Stimulated activated CD4-positive, alpha-beta T cell treated with anti-CD3 and anti-CD28 coated beads, Interleukin-1b, Interleukin-23, amount 100 ng/mL, for 4 hours (primary cell): ENCODE measurements at regions not wholly inside any gene's neighbourhood (a gene's known extent, or its start where the extent isn't known, plus 50 kb on each side); places are given as distances from the start of the nearest gene placed in this dataset.

ENCODE experiments used
- DNase-seq, 2 donors: peaks; one replicate each; pipeline ENCODE4 v3.0.0-alpha.2; 2020; ENCODE audit warnings: low read depth in 2 of 2

DNA sequence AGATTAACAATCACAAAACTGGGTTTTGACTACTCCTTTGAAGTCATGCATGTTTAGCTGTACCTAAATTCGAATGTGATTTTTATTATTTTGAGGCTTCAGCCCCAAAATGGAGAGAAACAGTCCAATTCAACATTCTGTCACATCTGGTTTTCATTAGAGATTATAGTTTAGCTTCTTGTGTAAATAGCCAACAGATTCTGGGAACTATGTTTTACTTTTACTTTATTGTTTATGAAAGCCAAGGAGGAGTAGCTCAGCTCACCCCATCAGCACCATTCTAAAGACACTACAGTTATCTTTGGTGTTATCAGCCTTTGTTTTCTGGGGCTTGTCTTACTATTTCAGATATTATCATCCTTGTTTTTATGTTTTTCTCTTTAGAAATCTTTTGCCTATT lies 465.0 kb upstream of the CWC22 start:
- no peak for DNase-seq

DNA sequence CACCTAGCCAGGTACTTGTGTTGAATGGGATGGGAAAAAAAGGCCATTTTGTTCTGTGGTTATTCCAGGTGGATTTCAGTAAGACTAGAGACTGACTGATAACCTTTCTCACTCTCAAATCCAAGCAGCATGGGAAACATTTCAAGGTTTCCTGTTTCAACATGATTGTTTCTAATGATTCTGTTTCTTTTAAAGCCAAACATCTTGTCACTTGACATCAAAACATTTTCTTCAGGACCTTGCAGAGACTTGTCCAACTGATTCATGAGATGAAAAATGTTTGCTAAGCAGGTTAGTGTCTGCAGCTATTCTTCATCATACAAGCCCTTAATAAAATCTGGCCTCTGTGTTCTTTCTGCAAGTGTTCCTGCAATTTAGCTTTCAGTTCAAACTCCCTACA lies 456.5 kb upstream of the CWC22 start:
- no peak for DNase-seq

DNA sequence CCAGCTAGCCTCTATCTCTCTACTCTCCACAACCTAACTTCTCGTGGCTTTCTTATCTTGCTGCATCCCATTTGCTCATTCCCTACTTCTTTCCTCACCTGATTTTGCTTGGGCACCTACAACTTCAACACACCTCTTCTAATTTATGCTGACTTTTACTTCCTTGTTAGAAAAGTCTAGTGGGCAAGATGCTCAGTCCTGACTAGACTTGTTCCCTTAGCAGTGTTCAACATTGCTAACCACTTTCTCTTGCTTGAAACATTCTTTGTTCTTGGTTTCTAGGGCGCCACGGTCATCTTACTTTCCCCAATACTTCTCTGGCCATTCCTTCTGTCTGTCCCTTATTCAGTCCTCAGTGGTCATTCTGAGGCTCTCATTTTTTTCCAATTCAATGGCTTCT lies 454.7 kb upstream of the CWC22 start:
- no peak for DNase-seq

DNA sequence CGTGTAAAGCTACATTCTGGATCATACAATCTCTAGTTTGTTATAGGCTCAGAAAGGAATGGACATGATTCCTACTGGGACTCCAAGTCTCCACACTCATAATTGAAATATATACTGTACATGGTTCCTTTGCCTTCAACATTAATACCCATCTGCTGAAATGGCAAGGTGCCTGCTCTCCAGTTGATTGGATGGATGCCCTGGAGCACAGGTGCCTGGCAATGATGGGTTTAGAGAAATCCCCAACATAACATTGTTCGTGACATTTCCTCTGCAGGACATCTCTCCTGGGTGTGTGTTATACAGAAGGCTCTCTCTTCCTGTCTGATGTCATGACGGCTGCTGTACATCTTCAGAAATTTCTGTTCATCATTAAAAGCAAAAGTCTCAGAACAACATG lies 449.7 kb upstream of the CWC22 start:
- no peak for DNase-seq

DNA sequence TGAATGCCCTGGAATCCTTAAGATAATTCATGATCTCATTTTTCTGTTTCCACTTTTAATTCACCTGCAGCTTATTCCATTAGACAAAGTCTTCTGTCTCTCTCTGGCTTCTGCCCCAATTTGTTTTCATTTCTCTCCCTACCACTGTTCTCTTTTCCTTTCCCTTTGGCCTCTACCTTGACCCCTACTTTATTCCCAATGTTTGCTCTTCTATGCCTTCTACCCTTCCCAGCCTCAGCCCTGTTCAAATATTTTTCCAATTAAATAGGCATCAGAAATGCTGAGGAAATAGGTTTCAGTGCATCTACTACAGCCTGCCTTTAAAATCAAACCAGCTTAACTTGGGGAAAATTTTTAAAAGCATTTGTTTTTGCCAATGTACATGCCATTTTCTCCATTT lies 443.7 kb upstream of the CWC22 start:
- DNase-seq: no peak

DNA sequence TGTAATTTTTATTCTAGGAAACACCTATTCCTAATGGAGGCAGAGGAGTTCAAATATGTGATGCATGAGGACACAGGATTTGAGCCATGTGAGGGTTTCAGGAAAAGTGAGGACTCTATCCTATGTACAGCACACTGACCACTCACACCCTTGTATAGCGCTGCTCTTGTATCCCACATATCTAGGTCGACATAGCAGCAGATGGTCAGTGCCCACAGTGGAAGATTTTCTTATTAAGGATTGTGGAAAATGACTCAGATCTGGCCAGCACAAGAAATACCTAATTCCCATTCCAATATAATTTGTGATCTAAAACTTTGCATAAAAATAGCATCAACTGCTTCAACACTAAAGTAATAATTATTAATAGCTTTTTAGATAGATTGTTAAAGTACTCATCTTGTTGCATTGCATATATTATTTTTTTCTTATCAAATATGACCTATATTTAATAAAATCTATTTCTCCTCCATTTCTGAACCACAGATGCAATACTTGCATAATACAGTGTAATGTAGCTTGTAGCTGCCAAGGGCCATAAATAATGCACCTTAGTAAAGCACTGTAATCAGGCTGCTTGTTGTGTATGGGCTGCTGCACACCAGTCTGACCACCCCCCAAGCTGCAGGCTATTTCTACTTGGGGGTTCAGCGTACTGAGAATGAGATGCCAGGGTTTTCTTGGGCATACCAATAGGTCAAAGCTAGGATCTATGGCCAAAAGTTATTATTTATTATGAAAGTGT lies 442.2 kb upstream of the CWC22 start:
- DNase-seq: no peak

DNA sequence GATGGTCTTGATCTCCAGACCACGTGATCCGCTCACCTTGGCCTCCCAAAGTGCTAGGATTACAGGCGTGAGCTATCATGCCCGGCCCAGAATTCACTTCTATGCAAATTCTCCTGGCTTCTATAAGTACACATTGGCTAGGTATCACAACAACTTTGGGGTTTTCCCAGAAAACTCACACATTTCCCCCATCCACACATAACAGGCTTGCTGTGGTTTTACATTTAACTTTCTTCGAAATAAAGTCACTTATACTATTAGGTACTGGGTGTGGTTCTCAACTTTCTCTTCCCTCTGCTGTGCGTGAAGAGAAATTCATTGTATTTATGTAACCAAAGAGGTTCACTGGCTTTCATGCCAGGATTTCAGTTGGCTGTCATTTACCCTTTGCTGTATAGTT lies 439.4 kb upstream of the CWC22 start:
- no peak for DNase-seq

DNA sequence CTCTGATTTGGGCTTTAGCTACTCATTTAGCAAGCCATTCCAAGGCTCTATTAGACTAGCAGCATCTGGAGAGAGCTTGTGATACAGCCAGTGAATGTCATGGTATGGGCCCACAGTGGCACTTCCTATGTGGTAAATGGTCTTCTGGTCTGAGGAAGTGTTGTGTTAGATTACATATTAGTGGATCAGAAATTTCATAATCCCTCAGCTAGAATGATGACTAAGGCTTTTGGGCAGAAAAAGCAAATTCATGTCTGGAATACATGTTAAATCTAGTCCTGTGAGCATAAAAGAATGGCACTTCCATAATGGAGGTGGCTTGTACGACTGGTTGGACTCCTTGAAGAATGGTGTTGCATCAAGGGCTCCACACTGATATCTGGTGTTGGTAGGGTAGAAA lies 436.8 kb upstream of the CWC22 start:
- no peak for DNase-seq

DNA sequence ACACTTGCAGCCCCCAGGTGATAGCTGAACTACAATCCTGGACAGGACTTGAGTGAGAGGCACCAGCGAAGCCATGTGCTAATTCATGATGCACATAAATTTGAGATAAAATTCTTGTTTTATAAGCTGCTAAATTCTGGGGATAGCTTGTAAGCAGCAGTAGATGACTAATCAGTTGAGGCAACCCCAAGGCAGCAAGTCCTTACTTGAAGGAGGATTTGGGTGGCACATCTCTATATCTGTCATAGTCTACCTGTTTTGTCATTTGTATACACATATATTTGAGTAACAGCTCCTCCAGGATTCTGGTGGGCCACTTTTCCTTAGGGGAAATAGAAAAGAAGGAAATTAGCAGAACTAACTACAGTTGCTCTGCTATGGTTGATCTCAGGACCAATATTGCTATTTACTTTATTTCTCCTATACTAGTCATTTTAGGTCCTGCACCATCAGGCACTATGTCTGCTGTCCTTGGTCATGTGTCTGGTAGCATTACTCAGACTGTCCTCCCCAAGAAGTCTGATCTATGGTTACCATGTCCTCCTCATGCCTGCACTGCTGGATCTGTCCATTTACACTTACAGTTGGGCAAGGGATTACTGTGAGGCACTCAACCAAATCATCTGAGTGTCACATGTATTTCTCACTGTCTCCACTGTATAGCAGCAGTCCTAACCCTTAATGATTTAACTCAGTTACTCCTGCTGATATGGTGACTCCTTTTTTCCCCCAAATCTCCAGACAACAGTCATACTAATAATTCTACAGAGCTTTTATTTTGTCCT lies 436.0 kb upstream of the CWC22 start:
- no peak for DNase-seq

DNA sequence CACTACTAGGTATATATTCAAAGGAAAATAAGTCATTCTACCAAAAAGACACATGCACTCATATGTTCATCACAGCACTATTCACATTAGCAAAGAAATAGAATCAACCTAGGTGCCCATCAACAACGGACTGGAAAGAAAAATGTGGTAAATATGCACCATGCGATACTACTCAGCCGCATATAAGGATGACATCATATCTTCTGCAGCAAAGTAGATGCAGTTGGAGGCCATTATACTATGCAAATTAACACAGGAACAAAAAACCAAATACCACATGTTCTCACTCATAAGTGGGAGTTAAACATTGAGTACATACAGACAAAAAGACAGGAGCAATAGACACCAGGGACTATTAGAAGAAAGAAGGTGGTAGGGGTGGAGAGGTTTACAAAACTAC lies 412.1 kb upstream of the CWC22 start:
- DNase-seq: no peak

DNA sequence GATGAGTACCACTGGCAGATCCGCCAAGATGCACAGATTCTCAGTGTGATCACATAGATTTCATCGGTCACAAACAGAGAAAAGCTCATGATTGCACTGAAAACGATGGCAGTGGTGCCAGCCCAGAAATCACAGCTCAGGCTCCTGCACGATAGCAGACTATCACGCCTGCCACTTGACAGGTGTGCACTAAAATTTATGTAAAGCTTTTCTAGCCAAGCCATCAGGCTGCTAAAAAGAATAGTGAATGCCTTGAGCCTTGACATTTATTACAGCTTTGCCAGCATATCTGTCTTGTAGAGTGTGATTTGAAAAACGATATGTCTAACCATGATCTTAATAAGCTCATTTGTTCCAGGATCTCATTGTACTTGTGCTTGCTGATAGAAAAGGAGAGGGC lies 409.5 kb upstream of the CWC22 start:
- DNase-seq: no peak

DNA sequence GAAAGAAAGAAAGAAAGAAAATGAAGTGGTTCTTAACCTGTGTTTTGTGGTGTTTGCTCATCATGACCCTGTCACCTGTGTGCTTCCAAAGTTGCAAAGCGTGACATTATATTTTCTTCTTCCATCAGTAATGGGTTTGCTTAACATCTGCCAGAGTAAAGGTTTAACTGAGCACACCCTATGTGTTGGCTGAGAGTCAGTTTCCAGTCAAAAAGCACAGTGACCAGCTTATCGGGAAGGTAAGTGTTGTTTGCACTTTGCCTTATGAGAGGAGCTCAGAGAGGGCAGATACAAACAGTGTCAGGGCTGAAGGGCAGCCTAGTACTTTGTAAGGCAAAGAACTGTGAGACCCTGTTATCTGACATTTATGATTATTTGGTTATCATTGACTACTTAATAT lies 406.2 kb upstream of the CWC22 start:
- no peak for DNase-seq

DNA sequence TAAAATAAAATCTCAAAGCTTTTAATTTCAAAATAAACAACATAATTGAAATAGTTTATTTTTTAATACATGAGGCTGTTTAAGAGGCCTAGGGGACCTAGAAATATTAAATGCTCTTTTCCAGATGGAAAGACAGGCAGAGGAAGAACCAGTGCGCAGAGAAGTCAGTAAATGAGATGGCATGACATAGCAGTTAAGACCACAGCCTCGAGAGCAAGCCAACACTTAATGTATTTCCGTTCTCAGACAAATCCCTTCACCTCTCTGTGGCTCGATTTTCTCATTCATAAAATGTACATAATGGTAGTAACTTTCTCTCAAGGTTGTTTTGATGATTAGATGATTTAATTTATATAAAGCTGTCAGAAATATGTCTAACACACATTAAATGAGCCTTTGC lies 405.1 kb upstream of the CWC22 start:
- DNase-seq: no peak

DNA sequence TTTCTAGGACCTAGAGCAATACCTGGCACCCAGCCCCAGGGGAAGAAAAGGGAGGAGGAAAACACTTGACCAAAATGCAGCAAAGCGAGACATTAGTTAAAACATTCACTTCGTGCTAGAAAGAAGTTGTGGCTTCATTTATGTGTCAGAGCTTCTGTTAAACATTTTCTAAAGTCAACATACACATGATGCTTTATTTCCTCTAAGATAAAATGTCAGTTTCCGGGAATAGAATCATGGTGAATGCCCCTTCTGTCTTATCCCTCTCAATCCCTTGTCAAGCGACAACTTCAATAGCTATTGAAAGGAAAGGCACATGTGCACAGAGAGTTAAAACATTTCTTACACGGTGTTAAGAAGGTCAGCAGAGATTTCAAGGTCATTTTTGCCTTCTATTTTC lies 404.6 kb upstream of the CWC22 start:
- DNase-seq: no peak

DNA sequence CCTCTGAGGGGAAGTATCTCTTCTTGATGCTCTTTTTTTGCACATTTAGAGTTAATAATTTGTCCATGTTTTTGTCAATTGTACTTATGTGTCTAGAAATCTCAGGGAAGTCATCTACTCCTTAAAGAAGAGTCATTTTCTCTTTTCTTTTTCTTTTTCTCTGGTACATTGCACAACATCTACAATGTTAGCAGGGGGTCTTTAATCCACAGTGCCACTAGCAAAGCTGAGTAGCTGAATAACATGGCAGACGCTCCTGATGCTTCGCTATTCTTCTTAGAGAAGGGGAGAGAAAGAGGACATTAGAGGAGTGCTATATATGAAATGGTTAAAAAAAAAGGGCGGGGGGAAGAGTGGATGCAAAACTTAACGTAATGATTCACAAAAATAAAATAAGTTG lies 399.6 kb upstream of the CWC22 start:
- no peak for DNase-seq

DNA sequence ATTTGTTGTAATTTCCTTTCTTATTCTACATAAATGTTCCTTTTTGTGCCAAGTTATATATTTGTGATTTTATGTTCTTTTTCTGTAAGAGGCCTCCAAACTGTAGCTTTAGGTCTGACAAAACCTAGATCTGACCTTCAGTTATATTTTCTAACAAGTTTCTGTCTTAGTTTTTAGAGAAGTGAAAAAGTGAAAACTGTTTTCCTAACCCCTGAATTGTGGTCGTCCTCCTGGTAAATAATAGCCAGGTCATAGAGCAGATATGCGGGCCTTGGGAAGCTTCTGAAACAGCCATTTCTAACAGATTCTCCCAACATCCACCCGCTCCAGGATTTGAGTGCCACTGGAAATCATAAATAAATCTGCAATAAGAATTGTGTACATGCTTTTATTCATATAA lies 398.4 kb upstream of the CWC22 start:
- DNase-seq: no peak

DNA sequence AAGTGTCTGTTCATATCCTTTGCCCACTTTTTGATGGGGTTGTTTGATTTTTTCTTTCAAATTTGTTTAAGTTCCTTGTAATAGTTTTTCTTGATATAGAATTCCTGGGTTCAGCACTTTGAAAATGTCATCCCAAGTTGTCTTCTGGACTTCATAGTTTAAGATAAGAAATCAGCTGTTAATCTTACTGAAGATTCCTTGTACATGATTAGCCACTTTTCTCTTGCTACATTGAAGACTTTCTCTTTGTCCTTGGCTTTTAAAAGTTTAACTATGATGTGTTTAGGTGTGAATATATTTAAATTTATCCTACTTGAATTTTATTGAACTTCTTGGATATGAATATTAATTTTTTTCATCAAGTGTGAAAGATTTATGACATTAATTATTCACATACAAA lies 387.2 kb upstream of the CWC22 start:
- no peak for DNase-seq

DNA sequence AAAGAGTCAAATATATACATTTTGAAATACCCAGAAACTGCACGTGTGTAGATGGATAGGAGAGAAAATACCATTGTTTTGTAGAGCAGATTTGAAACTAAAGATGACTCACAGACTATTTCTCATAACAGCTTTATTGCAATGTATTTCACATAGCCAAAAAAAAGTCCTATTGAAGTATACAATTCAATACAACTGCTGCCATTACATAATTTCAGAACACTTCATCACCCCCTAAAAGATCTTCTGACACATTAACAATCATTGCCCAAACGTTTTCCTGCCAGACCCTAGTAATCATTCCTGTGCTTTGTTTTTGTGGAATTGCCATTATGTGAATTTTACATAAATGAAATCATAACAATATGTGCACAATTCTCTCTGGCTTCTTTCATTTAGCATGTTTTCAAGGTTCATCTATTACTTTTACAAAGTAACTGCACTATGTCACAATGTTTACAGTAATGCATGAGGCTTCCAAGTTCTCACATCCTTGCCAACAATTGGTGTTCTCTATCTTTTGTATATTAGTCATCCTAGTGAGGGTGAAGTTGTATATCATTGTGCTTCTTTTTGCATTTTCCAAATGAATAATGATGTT lies 378.6 kb upstream of the CWC22 start:
- no peak for DNase-seq

DNA sequence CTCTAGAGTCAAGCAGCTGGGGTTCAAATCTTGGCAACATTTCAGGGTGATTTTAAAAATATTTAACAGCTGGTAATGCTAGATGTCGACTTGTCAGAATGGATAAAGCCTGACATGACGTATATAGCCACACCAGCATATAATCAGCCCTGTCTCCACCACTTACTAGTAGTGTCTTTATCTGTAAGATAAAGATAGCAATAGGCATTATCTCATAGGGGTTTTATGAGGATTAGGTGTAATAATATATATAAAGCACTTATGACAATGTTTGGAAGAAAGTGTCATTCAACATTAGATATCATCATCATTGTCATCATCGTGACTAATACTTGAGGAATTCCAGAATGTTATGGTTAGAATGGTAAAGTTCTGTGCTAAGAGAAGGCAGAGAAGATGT lies 369.0 kb upstream of the CWC22 start:
- DNase-seq: no peak

DNA sequence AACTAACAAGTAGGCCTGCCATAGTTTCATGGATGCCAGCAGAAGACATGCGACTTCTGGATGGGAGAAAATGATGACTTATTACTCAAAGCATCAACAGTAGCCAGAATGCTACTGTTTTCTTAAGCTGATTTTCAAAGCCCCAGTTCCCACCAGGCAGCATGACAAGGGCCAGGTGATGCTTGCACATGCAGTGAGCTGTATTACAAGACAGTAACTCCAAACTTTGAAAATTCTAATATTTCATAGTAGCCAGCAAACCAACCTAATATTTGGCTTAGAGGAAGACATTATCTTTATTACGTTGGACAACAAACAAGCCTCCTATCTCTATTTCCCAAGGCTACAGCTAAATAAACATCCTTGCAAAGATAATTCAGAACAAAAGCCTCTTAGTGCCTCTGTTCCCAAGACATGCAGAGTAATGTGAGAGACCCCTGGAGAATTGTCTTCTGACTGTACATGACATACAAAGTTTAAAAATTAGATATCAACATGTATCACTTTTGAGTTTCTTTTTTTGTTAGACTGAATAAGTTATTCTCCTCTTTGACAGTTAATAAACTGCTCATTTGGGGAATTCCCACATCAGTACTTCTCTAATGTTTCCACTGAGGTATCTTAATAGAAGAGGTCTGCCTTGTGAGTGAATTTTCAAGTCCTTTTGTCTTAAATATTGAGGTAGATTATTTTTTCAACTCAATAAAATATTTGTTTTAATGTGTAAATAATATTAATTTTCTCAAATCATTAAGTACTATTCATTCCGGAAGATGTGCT lies 367.6 kb upstream of the CWC22 start:
- no peak for DNase-seq

DNA sequence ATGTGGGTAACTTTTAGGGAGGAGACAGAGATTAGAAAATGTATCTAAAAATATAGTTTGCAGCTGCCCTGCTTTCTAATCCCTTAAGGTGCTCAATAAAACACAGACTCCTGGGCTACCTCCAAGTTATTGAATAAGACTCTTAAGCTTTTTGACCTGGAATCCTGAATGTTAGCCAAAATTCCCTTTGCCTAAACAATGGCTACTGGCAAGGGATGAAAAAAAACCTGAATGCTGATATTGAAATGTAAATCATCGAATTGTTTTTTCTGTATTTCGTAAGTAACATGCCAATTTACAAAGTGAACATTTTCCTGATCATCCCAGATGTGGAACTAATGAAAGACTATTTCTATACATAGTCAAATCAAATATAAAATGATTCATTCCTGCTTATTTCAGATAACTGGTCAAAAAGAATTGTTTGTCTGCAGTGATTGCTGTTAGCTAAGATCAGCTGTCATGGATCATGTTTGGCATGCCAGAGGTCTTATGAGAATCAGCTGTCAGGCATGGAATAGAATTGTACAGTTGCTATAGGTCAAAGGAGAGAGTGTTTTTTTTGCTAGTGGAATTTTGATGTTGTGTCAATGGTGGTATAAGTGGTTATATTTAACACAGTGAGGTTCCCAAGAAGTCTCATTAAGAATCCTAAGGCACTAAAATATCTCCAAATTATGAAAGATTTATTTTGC lies 363.6 kb upstream of the CWC22 start:
- no peak for DNase-seq

DNA sequence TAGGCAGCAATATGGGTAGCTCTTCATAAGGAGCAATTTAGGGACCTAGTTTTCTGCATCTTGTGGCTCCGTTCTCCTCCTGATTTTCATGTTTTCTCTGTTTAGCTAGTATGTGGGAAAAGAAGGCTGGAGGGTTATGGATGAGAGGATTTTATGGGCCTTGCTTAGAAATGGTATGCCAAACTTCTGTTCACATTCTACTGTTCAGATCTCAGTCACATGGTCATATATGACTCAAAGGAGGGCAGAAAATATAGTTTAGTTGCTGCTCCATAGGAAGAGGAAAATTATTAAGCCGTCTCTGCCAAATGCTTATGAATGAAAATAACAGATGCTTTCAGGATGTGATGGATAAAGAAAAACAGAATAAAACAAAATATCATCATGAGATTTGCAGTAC lies 361.8 kb upstream of the CWC22 start:
- DNase-seq: no peak
